ENCODE measurements at regions not wholly inside any gene's neighbourhood (a gene's known extent, or its start where the extent isn't known, plus 50 kb on each side); places are given as distances from the start of the nearest gene placed in this dataset.
"Not testable (repeated sequence)": the region's sequence is repeated elsewhere in the genome, so short reads cannot be mapped to it uniquely, and the experiment has no call there.

DNA sequence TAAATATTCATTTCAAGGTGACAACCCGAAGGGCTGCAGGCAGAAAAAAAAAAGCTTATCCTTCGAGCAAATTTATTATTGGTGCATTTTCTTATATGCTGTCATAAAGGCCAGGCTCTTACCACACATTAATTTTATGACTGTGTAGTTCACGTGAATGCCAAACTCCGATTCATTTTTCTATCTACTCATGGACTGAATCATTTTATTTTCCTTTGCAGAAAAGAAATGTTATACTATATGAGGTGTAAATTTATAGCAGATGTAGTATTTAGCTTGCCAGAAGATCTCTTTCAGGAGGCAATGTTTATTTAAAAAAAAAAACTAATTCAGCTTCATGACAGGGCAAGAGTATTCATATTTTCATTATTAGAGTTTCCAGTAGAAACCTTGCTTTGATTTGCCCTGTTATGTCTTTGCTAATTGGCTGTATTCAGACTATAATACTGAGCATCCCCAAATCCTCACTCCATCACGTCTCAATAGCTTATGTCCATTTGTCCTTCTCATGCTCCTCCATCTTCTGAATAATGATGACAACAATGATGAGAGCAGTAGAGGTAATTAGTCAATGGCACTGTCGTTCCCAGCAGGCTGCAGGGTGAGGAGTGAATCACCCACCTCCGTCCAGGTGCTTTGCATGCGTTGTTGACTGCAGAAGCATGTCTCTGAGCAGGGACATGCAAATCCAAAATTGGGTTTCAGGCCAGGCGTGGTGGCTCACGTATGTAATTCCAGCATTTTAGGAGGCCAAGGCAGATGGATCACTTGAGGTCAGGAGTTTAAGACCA, 101.1 kb upstream of the RAB12 start:
- Mint-ChIP-seq H3K27me3 (peaks cover 19% of the 10 kb centered on the region), H3K27ac (no peak overlapping the region), H3K36me3 (ENCODE audit: low read depth) (no peaks in the 10 kb centered on the region), H3K4me3 (no peak overlapping the region), H3K4me1 (no peaks in the 10 kb centered on the region), H3K9me3 (no peaks in the 10 kb centered on the region)
- no peak for ATAC-seq (replicated peaks)

DNA sequence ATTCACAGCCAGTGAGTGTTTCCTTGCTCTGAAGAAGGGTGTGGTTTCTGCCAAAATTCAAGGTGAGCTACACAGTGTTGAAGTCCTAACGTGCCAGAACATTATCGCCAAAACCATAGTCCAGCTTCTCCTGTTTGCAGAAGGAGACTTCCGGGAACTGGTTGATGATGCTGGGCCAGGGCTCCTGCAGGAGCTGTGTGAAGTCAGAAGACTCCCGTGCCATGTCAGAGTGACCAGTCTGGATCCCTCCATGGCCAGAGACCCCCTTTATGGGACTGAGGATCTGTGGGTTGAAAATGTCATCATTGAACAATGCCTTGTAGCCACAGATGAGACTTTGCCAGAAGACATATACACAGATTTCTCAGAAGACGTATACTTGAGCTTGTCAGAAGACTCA, 96.0 kb upstream of the RAB12 start:
- no peaks in the 10 kb centered on the region for H3K36me3 Mint-ChIP-seq (ENCODE audit: low read depth)
- H3K4me1 Mint-ChIP-seq, result no peaks in the 10 kb centered on the region
- H3K4me3 Mint-ChIP-seq, result no peak overlapping the region
- no peak for ATAC-seq (replicated peaks)
- H3K27ac Mint-ChIP-seq, result no peak overlapping the region
- H3K27me3 Mint-ChIP-seq, result peaks cover 8% of the 10 kb centered on the region
- no peaks in the 10 kb centered on the region for H3K9me3 Mint-ChIP-seq

DNA sequence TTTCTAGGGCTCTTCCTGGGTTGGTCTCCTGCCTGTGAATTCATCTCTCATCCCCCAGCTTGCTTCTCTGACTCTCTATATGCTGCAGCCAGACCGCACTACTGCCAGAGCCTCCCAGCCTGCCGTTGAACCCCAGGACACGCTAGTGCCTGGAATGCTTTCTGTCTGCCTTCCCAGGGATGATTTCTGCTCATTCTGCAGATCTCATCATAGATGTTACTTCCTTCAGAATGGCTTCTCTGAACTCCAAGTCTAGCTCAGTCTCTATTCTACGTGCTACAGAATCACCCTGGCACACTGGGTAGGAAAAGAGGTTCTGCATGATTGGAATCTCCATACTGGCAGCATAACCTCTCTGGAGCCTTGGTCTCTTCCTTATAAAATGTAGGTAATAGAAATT, 94.8 kb upstream of the RAB12 start:
- H3K9me3 Mint-ChIP-seq, result no peaks in the 10 kb centered on the region
- H3K27ac Mint-ChIP-seq, result no peak overlapping the region
- H3K36me3 Mint-ChIP-seq (ENCODE audit: low read depth), result no peaks in the 10 kb centered on the region
- H3K4me3 Mint-ChIP-seq, result no peak overlapping the region
- H3K4me1 Mint-ChIP-seq, result no peaks in the 10 kb centered on the region
- H3K27me3 Mint-ChIP-seq, result peaks cover 8% of the 10 kb centered on the region
- no peak for ATAC-seq (replicated peaks)

DNA sequence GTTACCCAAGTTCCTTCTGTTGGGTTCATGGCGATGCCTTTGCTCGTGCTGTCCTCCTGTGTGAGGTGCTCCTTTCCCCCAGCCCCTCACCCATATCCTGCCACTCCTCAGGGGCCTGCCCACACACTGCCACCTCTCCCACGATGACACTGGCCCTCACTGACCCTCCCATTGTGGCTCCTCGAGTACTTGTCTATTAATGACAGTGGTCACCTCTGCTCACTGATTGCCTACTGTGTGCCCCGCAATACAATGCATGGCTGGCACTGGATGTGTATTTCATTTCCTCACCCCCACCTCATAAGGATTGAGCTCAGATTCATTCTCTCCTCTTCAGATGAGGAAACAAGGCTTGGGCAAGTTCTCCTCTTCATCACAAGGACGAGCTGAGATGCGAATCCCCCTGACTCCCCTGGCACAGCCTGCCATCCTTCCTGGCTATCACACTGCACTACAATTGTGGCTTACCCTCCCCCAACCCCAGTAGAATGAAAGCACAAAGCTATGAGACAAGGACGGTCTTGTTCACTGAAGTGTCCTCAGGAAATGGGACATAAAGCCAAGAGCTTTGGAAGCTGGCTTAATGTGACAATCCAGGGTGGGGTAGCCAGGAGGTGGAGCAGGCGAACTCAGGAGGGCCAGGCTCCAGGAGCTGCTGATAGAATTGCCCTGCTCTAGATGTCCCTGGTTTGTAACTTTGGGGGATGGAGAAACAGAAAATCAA, 93.9 kb upstream of the RAB12 start:
- Mint-ChIP-seq H3K27me3 (peaks cover 8% of the 10 kb centered on the region), H3K4me3 (no peak overlapping the region), H3K4me1 (no peaks in the 10 kb centered on the region), H3K9me3 (peaks cover 1% of the 10 kb centered on the region), H3K36me3 (ENCODE audit: low read depth) (no peaks in the 10 kb centered on the region), H3K27ac (no peak overlapping the region)
- no peak for ATAC-seq (replicated peaks)

DNA sequence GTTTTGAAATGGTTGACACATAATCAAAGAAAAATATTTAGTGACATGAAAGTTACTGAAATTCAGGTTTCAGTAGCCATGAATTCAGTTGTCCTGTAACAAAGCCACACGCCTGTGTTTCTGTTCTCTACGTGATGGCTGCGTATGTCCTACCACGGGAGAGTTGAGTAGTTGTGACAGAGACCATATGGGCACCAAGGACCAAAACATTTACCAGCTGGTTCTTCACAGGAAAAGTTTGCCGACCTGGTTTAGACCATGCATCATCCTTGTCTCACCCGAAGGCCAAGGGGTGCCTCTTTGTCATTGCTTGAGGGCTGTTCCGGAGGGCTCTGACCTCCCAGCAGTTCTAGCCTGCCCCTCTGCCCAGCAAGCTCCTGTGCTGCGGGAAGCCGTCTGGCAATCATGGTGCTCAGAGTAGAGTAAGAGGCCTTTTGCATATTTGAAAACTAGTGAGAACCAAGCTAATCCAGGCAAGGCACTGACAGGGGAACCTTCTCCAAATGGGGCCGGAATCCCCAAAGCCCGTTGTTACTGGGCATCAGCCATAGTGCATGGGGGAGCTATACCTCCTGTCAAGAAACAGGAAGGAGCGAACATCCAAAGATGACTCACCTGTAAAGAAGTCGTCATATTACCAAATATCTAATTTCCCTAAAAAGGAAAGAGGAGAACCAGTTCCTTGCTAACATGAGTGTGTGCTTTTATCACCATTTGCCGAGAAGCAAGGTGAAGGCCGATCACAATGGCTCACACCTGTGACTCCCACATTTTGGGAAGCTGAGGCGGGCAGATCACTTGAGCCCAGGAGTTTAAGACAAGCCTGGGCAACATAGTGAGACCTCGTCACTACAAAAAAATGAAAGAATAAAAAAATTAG, 92.6 kb upstream of the RAB12 start:
- H3K4me1 Mint-ChIP-seq, result no peaks in the 10 kb centered on the region
- no peak overlapping the region for H3K4me3 Mint-ChIP-seq
- H3K27me3 Mint-ChIP-seq, result peaks cover 12% of the 10 kb centered on the region
- ATAC-seq (replicated peaks), result no peak
- no peaks in the 10 kb centered on the region for H3K36me3 Mint-ChIP-seq (ENCODE audit: low read depth)
- H3K27ac Mint-ChIP-seq, result no peak overlapping the region
- H3K9me3 Mint-ChIP-seq, result peaks cover 3% of the 10 kb centered on the region

DNA sequence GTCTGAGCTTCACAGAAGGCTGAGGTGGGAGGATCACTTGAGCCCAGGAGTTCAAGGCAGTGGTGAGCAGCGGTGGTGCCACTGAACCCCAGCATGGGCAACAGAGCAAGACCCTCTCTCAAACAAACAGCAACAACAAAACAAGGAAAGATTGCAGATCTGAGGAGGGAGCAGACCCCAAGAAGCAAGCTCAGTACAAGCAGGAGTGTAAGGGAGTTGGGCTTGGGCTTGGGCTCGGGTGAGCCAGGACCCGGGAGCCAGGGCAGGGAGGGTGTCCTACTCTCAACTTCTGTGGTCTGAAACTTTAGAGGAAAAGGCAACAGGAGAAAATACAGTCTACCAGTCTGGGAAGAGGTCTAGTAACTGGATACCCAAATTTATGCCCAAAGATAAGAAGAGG, 92.0 kb upstream of the RAB12 start:
- no peak for ATAC-seq (replicated peaks)
- H3K27me3 Mint-ChIP-seq, result peaks cover 12% of the 10 kb centered on the region
- no peak overlapping the region for H3K4me3 Mint-ChIP-seq
- no peaks in the 10 kb centered on the region for H3K36me3 Mint-ChIP-seq (ENCODE audit: low read depth)
- no peaks in the 10 kb centered on the region for H3K4me1 Mint-ChIP-seq
- H3K27ac Mint-ChIP-seq, result no peak overlapping the region
- peaks cover 3% of the 10 kb centered on the region for H3K9me3 Mint-ChIP-seq

DNA sequence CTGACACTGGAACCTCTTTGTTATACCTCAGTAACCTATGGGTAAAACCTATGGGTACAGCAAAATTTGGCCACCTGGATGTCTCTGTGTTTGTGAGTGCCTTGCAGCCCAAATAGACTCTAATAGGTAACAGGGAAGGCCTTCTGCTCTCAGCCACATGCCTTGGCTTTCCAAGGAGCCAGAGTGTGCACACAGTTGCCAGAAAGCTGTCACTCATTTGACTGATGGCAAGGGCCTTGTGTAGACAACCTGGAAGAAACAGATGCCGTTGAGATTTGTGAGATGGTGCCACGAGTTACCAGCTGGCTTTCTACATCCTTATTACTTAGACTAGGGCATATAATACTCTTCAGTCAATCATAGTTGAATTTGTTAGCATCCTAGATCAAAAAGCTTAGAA, 90.1 kb upstream of the RAB12 start:
- no peaks in the 10 kb centered on the region for H3K4me1 Mint-ChIP-seq
- no peak for ATAC-seq (replicated peaks)
- no peak overlapping the region for H3K4me3 Mint-ChIP-seq
- H3K36me3 Mint-ChIP-seq (ENCODE audit: low read depth), result no peaks in the 10 kb centered on the region
- peaks cover 20% of the 10 kb centered on the region for H3K27me3 Mint-ChIP-seq
- no peak overlapping the region for H3K27ac Mint-ChIP-seq
- H3K9me3 Mint-ChIP-seq, result peaks cover 3% of the 10 kb centered on the region

DNA sequence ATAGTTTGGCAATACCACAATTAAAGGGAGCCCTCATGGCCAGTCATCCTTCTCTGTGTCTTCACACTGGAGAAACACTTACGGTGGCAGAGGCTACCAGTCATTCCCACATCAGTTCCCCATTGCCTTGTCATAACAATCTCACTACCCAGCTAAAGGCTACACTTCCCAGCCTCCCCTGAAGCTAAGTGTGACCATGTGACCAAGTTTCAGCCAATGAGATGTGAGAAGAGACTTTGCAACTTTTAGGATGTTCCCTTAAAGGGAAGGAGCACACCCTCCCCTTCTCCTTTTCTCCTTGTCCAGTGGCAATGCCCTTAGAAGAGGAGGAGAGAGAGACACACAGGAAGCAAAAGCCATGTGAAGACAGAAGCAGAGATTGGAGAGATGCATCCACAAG, 89.0 kb upstream of the RAB12 start:
- Mint-ChIP-seq H3K36me3 (ENCODE audit: low read depth) (no peaks in the 10 kb centered on the region), H3K27ac (no peak overlapping the region), H3K4me3 (no peak overlapping the region), H3K9me3 (peaks cover 3% of the 10 kb centered on the region), H3K4me1 (no peaks in the 10 kb centered on the region), H3K27me3 (peaks cover 24% of the 10 kb centered on the region)
- ATAC-seq (replicated peaks), result no peak

DNA sequence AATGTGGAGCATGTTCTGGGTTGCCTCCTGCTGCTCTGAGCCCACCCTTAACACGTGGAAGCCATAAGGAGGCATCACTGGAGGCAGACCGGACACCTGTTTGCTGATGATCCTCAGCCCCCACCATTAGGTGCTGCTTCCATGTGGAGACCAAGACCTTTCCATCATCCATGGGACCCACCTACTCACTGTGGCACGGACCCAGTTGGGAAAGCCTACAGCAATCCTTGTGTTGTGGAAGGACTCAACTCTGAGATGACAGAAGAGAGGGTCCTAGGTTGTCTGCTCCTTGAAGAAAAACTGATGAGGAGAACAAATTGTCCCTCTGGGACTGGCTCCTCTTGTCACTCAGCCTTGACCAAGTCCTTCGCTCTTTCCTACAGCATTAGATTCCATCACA, 86.5 kb upstream of the RAB12 start:
- peaks cover 33% of the 10 kb centered on the region for H3K27me3 Mint-ChIP-seq
- H3K4me1 Mint-ChIP-seq, result no peaks in the 10 kb centered on the region
- no peaks in the 10 kb centered on the region for H3K36me3 Mint-ChIP-seq (ENCODE audit: low read depth)
- ATAC-seq (replicated peaks), result no peak
- peaks cover 7% of the 10 kb centered on the region for H3K9me3 Mint-ChIP-seq
- H3K27ac Mint-ChIP-seq, result no peak overlapping the region
- H3K4me3 Mint-ChIP-seq, result no peak overlapping the region

DNA sequence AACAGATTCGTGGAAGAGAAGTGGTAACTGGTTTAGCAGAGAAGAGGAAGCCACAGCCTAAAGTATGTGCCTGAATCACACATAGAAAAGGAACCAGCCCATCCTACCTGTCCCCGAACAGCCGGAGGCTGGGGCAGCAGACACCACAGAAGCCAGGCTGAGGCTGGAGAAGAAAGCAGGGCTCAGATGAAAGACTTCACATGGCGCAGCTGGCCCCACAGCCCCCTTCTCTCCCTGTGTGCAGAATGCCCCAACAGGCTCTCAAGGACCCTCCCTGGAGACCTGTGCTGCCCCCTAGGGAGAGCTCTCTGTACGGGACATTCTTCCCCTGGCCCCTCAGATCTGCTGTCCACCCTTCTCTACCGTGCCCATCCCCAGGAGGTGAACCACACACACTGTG, 83.5 kb upstream of the RAB12 start:
- no peaks in the 10 kb centered on the region for H3K36me3 Mint-ChIP-seq (ENCODE audit: low read depth)
- no peak for ATAC-seq (replicated peaks)
- peaks cover 15% of the 10 kb centered on the region for H3K9me3 Mint-ChIP-seq
- peaks cover 34% of the 10 kb centered on the region for H3K27me3 Mint-ChIP-seq
- no peaks in the 10 kb centered on the region for H3K4me1 Mint-ChIP-seq
- no peak overlapping the region for H3K4me3 Mint-ChIP-seq
- no peak overlapping the region for H3K27ac Mint-ChIP-seq

DNA sequence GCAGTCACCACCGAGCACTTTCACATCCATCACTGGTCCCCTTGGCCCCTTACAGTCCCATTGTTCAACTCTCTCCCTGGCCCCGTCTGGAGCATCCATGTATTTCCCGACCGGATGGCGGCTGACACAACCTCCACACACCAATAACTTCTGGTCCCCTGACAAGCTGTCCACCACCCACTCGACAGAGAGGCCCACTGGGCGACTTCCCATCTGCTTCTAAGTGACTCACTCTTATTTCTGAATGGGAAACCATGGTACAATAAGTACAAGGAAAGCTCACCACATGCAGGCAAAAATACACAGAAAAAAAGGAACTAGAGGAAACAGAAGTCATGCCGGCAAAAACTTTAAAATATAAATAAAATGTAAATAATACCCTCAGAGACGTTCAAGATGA, 82.9 kb upstream of the RAB12 start:
- Mint-ChIP-seq H3K9me3 (peaks cover 21% of the 10 kb centered on the region), H3K4me1 (no peaks in the 10 kb centered on the region), H3K36me3 (ENCODE audit: low read depth) (no peaks in the 10 kb centered on the region), H3K27ac (no peak overlapping the region), H3K4me3 (no peak overlapping the region), H3K27me3 (peaks cover 30% of the 10 kb centered on the region)
- no peak for ATAC-seq (replicated peaks)

DNA sequence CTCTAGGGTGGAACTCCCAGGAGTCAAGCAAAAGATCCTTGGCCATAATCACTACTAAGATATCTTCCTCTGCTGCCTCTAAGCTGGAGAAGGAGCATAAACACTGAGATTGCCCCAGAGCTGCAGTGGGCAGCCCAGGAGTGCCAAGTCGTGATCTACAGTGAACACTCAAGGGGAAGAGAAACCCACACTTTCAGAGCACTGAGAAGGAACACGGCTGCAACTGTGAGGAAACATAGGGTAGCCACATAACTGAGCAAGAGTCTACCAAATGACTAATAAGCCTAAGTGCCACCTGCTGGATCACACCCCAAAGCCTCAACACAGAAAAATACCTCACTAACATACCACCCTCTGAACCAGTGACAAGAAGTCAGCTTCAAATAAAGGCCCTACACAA, 79.6 kb upstream of the RAB12 start:
- Mint-ChIP-seq H3K36me3 (ENCODE audit: low read depth) (no peaks in the 10 kb centered on the region), H3K27me3 (peaks cover 30% of the 10 kb centered on the region), H3K4me1 (no peaks in the 10 kb centered on the region), H3K4me3 (no peak overlapping the region), H3K27ac (no peak overlapping the region), H3K9me3 (peaks cover 32% of the 10 kb centered on the region)
- ATAC-seq (replicated peaks), result no peak

DNA sequence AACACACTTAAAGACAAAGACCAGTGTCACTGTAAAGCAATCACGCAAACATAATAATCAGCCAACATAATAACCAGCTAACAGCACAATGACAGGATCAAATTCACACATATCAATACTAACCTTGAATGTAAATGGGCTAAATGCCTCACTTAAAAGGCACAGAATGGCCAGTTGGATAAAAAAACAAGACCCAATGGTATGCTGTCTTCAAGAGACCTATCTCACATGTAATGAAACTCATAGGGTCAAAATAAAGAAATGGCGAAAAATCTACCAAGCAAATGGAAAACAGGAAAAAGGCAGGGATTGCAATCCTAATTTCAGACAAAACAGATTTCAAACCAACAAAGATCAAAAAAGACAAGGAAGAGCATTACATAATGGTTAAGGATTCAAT, 78.2 kb upstream of the RAB12 start:
- H3K27ac Mint-ChIP-seq; ATAC-seq (replicated peaks); H3K36me3 Mint-ChIP-seq (ENCODE audit: low read depth); H3K4me3 Mint-ChIP-seq; H3K4me1 Mint-ChIP-seq: not testable (repeated sequence)
- Mint-ChIP-seq H3K9me3 (peaks cover 32% of the 10 kb centered on the region), H3K27me3 (peaks cover 19% of the 10 kb centered on the region)

DNA sequence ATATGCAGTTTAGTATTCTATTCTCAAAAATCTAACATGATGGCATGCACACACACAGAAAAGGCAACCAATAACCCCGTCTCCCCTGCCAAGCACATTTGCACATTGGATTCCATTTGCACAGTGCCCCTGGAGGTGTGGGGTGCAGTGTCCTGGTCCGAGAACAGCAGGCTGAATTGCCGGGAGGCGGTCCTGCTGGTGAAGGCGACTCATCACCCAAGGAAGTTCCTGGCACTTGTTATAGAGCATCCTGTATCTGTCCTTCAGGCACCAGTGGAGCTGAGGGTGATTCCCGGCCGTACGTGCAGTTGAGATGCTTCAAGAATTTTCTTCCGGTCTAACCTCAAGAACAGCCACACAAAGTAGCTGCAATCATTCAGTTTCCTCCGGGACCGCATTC, 73.0 kb upstream of the RAB12 start:
- Mint-ChIP-seq H3K27me3 (peaks cover 9% of the 10 kb centered on the region), H3K4me3 (no peak overlapping the region), H3K27ac (no peak overlapping the region), H3K9me3 (peaks cover 12% of the 10 kb centered on the region), H3K36me3 (ENCODE audit: low read depth) (no peaks in the 10 kb centered on the region), H3K4me1 (no peaks in the 10 kb centered on the region)
- no peak for ATAC-seq (replicated peaks)

DNA sequence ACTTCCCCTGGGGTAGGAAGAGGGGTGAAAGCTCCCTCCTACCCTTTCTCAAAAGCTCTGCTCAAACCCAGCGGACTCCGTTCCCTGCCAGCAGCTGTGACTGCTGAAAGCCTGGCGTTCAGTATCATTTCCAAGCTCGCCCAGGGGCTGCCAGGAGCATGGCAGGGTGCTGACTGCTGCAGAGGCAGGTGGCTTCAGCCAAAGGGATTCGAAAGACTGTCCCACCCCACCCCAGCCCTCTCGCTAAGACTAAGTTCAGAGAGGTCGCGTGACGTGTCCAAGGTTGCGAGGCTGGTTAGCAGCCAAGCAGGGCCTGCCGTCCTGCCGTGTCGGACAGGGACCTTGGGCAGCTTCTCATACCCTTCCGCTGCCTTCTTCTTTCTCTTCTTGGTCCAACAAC, 72.3 kb upstream of the RAB12 start:
- ATAC-seq (replicated peaks), result no peak
- no peak overlapping the region for H3K27ac Mint-ChIP-seq

More for the DNA sequence above, 72.3 kb upstream of the RAB12 start:
- peaks cover 5% of the 10 kb centered on the region for H3K27me3 Mint-ChIP-seq
- no peak overlapping the region for H3K4me3 Mint-ChIP-seq
- H3K9me3 Mint-ChIP-seq, result peaks cover 5% of the 10 kb centered on the region
- H3K36me3 Mint-ChIP-seq (ENCODE audit: low read depth), result no peaks in the 10 kb centered on the region
- no peaks in the 10 kb centered on the region for H3K4me1 Mint-ChIP-seq

All from activated T-helper 17 cell treated with anti-CD3 and anti-CD28 coated beads, Interleukin-2, amount 50 U/mL, for 72 hours (primary cell).